H9 (cell line): ENCODE measurements at regions not wholly inside any gene's neighbourhood (a gene's known extent, or its start where the extent isn't known, plus 50 kb on each side); places are given as distances from the start of the nearest gene placed in this dataset.

Source experiments
- DNase-seq: peaks from one replicate; pipeline ENCODE4 v3.0.0-alpha.2; 2017
- H2AFZ ChIP-seq: one replicate; pipeline ENCODE4 v1.6.1; 2013; ENCODE audit warnings: mild to moderate bottlenecking, low read length, control low read depth, moderate library complexity
- H2AK5ac ChIP-seq: 2 replicates; pipeline ENCODE4 v1.6.1; 2013; ENCODE audit warnings: low read length, control low read depth, mixed read lengths; ENCODE audit not compliant: insufficient read length
- H2BK120ac ChIP-seq: one replicate; pipeline ENCODE4 v1.6.1; 2013; ENCODE audit warnings: low read depth, mild to moderate bottlenecking, low read length, control low read depth, inconsistent platforms; ENCODE audit not compliant: poor library complexity, severe bottlenecking
- H2BK12ac ChIP-seq: 2 replicates; pipeline ENCODE4 v1.6.1; 2013; ENCODE audit warnings: low read length, control low read depth, mixed read lengths, low read depth; ENCODE audit not compliant: insufficient read length
- H2BK15ac ChIP-seq: 2 replicates; pipeline ENCODE4 v1.6.1; 2013; ENCODE audit warnings: low read depth, low read length, control low read depth
- H2BK20ac ChIP-seq: one replicate; pipeline ENCODE4 v1.6.1; 2013; ENCODE audit warnings: low read depth, mild to moderate bottlenecking, low read length, control low read depth, inconsistent platforms; ENCODE audit not compliant: poor library complexity, severe bottlenecking
- H2BK5ac ChIP-seq: 2 replicates; pipeline ENCODE4 v1.6.1; 2013; ENCODE audit warnings: low read length, control low read depth, mixed read lengths; ENCODE audit not compliant: insufficient read length
- H3K14ac ChIP-seq: 2 replicates; pipeline ENCODE4 v1.6.1; 2013; ENCODE audit warnings: low read length, control low read depth; ENCODE audit not compliant: insufficient read depth
- H3K18ac ChIP-seq: 2 replicates; pipeline ENCODE4 v1.6.1; 2013; ENCODE audit warnings: low read depth, mild to moderate bottlenecking, mixed read lengths, low read length, control low read depth; ENCODE audit not compliant: insufficient read length
- H3K23ac ChIP-seq: 2 replicates; pipeline ENCODE4 v1.6.1; 2013; ENCODE audit warnings: low read length, control low read depth, mixed read lengths, low read depth; ENCODE audit not compliant: insufficient read length
- H3K23me2 ChIP-seq: 2 replicates; pipeline ENCODE4 v1.6.1; 2013; ENCODE audit warnings: low read depth, mild to moderate bottlenecking, mixed read lengths, low read length, control low read depth; ENCODE audit not compliant: insufficient read length, poor library complexity, severe bottlenecking
- H3K27ac ChIP-seq: 2 replicates; pipeline ENCODE4 v1.5.1; 2013; ENCODE audit warnings: low read length, control low read depth, mixed read lengths, low read depth; ENCODE audit not compliant: insufficient read length
- H3K27me3 ChIP-seq: 2 replicates; pipeline ENCODE4 v1.6.1; 2013; ENCODE audit warnings: low read length, control low read depth, inconsistent platforms; ENCODE audit not compliant: insufficient read depth
- H3K4ac ChIP-seq: 2 replicates; pipeline ENCODE4 v1.6.1; 2013; ENCODE audit warnings: low read depth, mild to moderate bottlenecking, control low read depth, inconsistent platforms, low read length, moderate library complexity
- H3K4me1 ChIP-seq: 2 replicates; pipeline ENCODE4 v1.6.1; 2013; ENCODE audit warnings: low read length, control low read depth, inconsistent platforms; ENCODE audit not compliant: insufficient read depth
- H3K4me2 ChIP-seq: 2 replicates; pipeline ENCODE4 v1.6.1; 2013; ENCODE audit warnings: low read length, control low read depth, mixed read lengths; ENCODE audit not compliant: insufficient read length, insufficient read depth
- H3K56ac ChIP-seq: 2 replicates; pipeline ENCODE4 v1.6.1; 2013; ENCODE audit warnings: low read depth, mild to moderate bottlenecking, mixed read lengths, low read length, control low read depth; ENCODE audit not compliant: insufficient read length
- H3K79me1 ChIP-seq: 2 replicates; pipeline ENCODE4 v1.6.1; 2013; ENCODE audit warnings: low read depth, mild to moderate bottlenecking, moderate library complexity, low read length, control low read depth, inconsistent platforms; ENCODE audit not compliant: insufficient read depth, poor library complexity, severe bottlenecking
- H3K79me2 ChIP-seq: 2 replicates; pipeline ENCODE4 v1.6.1; 2013; ENCODE audit warnings: low read length, control low read depth, inconsistent platforms; ENCODE audit not compliant: insufficient read depth
- H3K9ac ChIP-seq: 2 replicates; pipeline ENCODE4 v1.6.1; 2013; ENCODE audit warnings: low read length, control low read depth, mixed read lengths; ENCODE audit not compliant: insufficient read length; ENCODE audit errors: extremely low read depth
- H3K9me3 ChIP-seq: one replicate; pipeline ENCODE4 v1.6.1; 2013; ENCODE audit warnings: low read depth, low read length, inconsistent platforms; ENCODE audit not compliant: control insufficient read depth
- H3T11ph ChIP-seq: one replicate; pipeline ENCODE4 v1.6.1; 2013; ENCODE audit warnings: mild to moderate bottlenecking, low read length, control low read depth, inconsistent platforms
- H4K20me1 ChIP-seq: one replicate; pipeline ENCODE4 v1.6.1; 2013; ENCODE audit not compliant: control insufficient read depth, insufficient read length, insufficient read depth
- H4K5ac ChIP-seq: 2 replicates; pipeline ENCODE4 v1.6.1; 2013; ENCODE audit warnings: low read depth, mild to moderate bottlenecking, mixed read lengths, low read length, control low read depth; ENCODE audit not compliant: insufficient read length
- H4K8ac ChIP-seq: replicated peaks from 2 replicates; pipeline ENCODE4 v1.6.1; 2013; ENCODE audit warnings: low read length, control low read depth, mixed read lengths, low read depth; ENCODE audit not compliant: insufficient read length
- H4K91ac ChIP-seq: 2 replicates; pipeline ENCODE4 v1.6.1; 2013; ENCODE audit warnings: low read depth, mild to moderate bottlenecking, moderate library complexity, mixed read lengths, low read length, control low read depth; ENCODE audit not compliant: insufficient read length
- H3K27ac Mint-ChIP-seq, 3 experiments: 2 replicates in 2 of 3; 3 replicates in 1 of 3; pipeline ENCODE4 v1.8.0; 2020 to 2021; ENCODE audit warnings: mixed read lengths in 3 of 3, mild to moderate bottlenecking in 1 of 3, moderate library complexity in 1 of 3
- H3K27me3 Mint-ChIP-seq: 2 replicates; pipeline ENCODE4 v1.8.0; 2021; ENCODE audit warnings: low read depth, mild to moderate bottlenecking, moderate library complexity, mixed read lengths
- H3K36me3 Mint-ChIP-seq, 3 experiments: 2 replicates in 2 of 3; 3 replicates in 1 of 3; pipeline ENCODE4 v1.8.0; 2020 to 2021; ENCODE audit warnings: low read depth in 3 of 3, mixed read lengths in 3 of 3; ENCODE audit not compliant: insufficient read depth in 1 of 3
- H3K4me1 Mint-ChIP-seq, 2 experiments: 2 replicates each; pipeline ENCODE4 v1.8.0; 2020; ENCODE audit warnings: mixed read lengths in 2 of 2
- H3K4me3 Mint-ChIP-seq, 2 experiments: 2 replicates in 1 of 2; 3 replicates in 1 of 2; pipeline ENCODE4 v1.8.0; 2020 to 2021; ENCODE audit warnings: mild to moderate bottlenecking in 2 of 2, mixed read lengths in 2 of 2, moderate library complexity in 1 of 2
- H3K9me3 Mint-ChIP-seq, 2 experiments: 2 replicates in 1 of 2; 3 replicates in 1 of 2; pipeline ENCODE4 v1.8.0; 2020; ENCODE audit warnings: mild to moderate bottlenecking in 2 of 2, mixed read lengths in 2 of 2, moderate library complexity in 1 of 2
- WGBS: extraction: QIAGEN DNeasy Blood & Tissue Kit; methylation state at CpG from one replicate; pipeline ENCODE4 v1.1.7; 2013; ENCODE audit warnings: missing lambda C conversion rate, low lambda C conversion rate, mixed read lengths; ENCODE audit not compliant: insufficient read length; ENCODE audit errors: extremely low coverage; 5-methylcytosine and 5-hydroxymethylcytosine counted together
- TF ChIP-seq, protein P1 (sequence below): fragments of 200-600 bp; sonication (generic); conservative IDR thresholded peaks from 3 replicates; pipeline ENCODE4 v1.8.0; 2021; ENCODE audit warnings: antibody characterized with exemption, mild to moderate bottlenecking

DNA sequence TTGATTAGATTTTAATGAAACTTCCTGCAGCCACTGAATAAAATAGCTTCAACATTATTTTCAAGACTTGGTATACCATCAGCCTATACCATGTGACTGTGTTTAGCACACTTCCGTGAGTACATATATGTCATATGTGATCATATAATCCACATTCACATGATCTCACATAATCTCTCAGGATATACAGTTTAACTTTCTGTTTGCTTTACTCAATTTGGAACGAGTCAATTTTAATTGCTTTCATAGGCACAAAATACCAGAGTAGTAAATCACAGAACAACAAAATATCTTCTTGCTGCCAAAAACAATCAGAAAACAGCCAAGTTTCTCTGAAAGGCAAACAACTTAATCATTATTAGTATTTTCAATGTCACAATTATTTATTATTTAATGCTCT is 731.1 kb upstream of the DIAPH2 start:
- Histone ChIP-seq H2AK5ac (no peak overlapping the region), H2BK5ac (no peak overlapping the region), H2BK15ac (no peak overlapping the region), H3K23ac (no peak overlapping the region), H3K79me1 (no peaks in the 10 kb centered on the region), H3K27me3 (no peaks in the 10 kb centered on the region), H4K20me1 (no peaks in the 10 kb centered on the region), H3K9ac (no peak overlapping the region), H2BK20ac (no peak overlapping the region), H3T11ph (no peak overlapping the region), H3K4me2 (no peak overlapping the region), H3K27ac (no peak overlapping the region), H4K5ac (no peak overlapping the region), H3K4ac (no peak overlapping the region), H3K23me2 (no peaks in the 10 kb centered on the region), H4K8ac (no peak overlapping the region), H2BK120ac (no peak overlapping the region), H3K4me1 (no peaks in the 10 kb centered on the region), H3K79me2 (no peaks in the 10 kb centered on the region), H4K91ac (no peak overlapping the region), H2AFZ (no peak overlapping the region), H3K9me3 (no peaks in the 10 kb centered on the region), H3K18ac (no peak overlapping the region), H3K14ac (no peak overlapping the region), H2BK12ac (no peak overlapping the region), H3K56ac (no peak overlapping the region)
- Mint-ChIP-seq H3K4me3 (no peak overlapping the region), H3K27me3 (no peaks in the 10 kb centered on the region), H3K27ac (no peak overlapping the region), H3K36me3 (peaks cover 16 to 24% (median 20%) of the 10 kb centered on the region in 3 experiments), H3K4me1 (peaks cover 2 to 8% of the 10 kb centered on the region in 2 experiments; a peak in 3 of 4 replicates), H3K9me3 (peaks cover 19 to 22% of the 10 kb centered on the region in 2 experiments)
- TF ChIP-seq, protein P1, sequence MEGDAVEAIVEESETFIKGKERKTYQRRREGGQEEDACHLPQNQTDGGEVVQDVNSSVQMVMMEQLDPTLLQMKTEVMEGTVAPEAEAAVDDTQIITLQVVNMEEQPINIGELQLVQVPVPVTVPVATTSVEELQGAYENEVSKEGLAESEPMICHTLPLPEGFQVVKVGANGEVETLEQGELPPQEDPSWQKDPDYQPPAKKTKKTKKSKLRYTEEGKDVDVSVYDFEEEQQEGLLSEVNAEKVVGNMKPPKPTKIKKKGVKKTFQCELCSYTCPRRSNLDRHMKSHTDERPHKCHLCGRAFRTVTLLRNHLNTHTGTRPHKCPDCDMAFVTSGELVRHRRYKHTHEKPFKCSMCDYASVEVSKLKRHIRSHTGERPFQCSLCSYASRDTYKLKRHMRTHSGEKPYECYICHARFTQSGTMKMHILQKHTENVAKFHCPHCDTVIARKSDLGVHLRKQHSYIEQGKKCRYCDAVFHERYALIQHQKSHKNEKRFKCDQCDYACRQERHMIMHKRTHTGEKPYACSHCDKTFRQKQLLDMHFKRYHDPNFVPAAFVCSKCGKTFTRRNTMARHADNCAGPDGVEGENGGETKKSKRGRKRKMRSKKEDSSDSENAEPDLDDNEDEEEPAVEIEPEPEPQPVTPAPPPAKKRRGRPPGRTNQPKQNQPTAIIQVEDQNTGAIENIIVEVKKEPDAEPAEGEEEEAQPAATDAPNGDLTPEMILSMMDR, result no peak
- no peak for DNase-seq
- WGBS, result no CpG with 5 or more reads among the region's 2 CpGs
